NCI-H2029 treated with DMSO at 0.1 percent for 48 hours (cell line): ENCODE measurements at regions not wholly inside any gene's neighbourhood (a gene's known extent, or its start where the extent isn't known, plus 50 kb on each side); places are given as distances from the start of the nearest gene placed in this dataset.
"Not testable (repeated sequence)": the region's sequence is repeated elsewhere in the genome, so short reads cannot be mapped to it uniquely, and the experiment has no call there.

ENCODE experiments used
- DNase-seq: peaks from one replicate; lab custom pipeline; 2025; lab: John Stamatoyannopoulos, UW

- not testable (repeated sequence) for DNase-seq
Observed at GRCh38 chr12:83233987-83234386, 547.3 kb downstream of the TMTC2 start.

- not testable (repeated sequence) for DNase-seq
Observed at GRCh38 chr12:83226960-83227359, 540.3 kb downstream of the TMTC2 start.

DNA sequence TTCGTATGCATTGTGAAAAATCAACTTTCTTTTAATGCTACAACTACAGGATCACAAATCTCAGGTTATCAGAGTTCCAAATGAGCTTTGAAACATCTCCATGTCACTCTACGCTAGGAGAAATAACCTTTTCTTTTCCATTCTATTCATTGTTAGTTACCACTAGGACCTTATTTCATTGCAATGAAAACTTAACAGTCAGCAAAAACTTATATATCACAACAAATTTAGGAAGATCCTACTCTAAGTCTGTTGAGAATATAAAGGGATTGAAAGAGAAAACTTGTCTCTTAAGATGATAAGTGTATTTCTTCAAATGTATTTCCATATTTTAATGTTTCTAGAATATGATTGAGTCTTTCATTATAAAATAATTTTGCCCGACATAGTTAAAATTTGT lies 539.1 kb downstream of the TMTC2 start:
- DNase-seq, result no peak

DNA sequence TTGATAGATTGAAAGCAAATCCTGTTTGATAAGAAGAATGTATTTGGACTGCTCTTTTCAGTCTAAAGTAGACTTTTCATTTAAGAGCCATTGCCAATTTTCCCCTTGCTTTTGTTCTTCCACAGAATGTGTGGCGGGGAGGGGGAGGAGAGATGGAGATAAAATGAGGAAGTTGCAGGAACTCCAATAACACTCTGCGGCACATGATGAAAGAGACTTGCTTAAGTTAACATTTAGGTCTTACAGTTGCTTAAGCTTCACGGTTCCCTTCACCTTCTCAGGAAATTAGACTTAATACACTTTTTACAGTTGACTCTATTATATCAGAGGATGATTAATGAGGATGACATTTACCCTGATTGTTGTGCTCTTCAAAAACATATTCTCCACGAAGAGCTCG lies 537.3 kb downstream of the TMTC2 start:
- no peak for DNase-seq

GRCh38 chr12:83220774-83221173 lies 534.1 kb downstream of the TMTC2 start:
- DNase-seq, result no peak

DNA sequence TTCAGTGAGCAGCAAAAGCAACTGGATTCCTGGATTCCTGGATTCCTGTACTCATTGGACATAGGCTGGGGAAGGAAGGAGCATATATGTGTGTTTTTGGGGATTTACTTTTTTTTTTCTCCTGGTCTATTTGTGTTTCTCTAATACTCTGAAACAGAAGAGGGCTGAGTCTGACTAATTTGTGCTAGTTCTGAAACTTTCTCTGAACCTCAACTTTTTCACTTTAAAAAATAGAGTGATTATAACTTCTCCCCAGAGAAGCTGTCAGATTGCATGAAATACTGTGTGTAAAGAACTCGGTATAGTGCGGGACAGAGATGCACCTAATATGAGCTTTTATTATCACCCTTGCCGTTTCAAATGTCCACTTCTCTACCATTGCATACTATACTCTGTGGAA lies 529.5 kb downstream of the TMTC2 start:
- DNase-seq, result no peak

GRCh38 chr12:83214185-83214584 lies 527.5 kb downstream of the TMTC2 start:
- no peak for DNase-seq

- no peak for DNase-seq
Observed at GRCh38 chr12:83210933-83211332, 524.2 kb downstream of the TMTC2 start.

DNA sequence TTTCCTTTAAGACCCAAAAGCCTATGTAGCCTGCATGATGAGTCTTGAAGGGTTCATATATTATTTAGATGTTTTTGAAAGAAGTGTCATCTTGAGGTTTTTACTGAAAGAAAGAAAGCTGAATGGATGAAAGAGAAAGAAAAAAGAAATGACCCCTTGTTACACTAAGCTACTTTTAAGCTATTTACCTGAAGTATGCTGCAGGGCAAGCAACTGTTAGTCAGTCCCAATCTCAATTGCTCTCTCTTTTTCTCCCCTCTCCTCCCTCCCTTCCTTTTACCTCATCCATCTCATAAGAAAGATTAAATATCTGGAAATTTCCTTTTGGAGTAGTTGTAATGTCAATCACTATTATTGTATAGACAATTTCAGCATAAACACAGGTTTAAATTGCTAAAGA lies 512.4 kb downstream of the TMTC2 start:
- DNase-seq, result no peak

GRCh38 chr12:83198291-83199015 lies 511.7 kb downstream of the TMTC2 start:
- no peak for DNase-seq

DNA sequence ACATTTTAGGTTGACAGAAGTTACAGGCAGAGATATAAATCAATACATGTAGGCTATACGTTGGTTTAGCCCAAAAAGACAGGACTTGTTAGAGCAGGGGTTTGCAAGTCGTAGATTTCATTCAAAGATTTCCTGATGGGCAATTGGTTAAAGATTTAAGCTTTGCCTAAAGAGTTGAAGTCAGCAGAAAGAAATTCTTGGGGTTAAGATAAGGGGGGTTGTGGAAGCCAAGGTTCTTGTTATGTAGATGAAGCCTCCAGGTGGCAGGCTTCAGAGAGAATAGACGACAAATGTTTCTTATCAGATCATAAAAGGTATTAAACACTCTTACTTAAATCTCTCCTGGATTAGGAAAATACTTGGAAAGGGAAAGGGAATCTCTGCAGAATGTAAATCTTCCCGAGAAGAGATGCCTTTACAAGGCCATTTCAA lies 510.8 kb downstream of the TMTC2 start:
- no peak for DNase-seq

GRCh38 chr12:83196694-83197350 lies 510.1 kb downstream of the TMTC2 start:
- DNase-seq, result no peak

- DNase-seq, result no peak
Observed at GRCh38 chr12:83190631-83191390, 504.1 kb downstream of the TMTC2 start.

DNA sequence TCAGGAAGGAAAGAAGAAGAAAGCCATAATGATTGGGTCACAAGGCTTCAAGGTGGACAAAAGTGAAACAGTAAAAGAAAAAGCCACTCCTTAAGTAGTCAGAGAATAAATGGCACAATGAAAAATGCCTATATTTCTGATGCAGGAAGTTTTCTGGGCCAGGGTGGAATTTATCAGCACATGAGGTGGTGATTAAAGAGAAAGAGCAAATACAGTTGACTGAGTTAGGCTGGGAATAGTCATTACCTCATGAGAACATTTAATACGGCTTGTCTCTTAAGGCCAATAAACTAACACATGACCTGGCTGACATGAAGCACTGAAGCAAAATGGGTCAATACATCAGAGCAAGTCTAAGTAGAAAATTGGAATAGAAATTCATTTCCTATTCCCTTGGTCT lies 499.7 kb downstream of the TMTC2 start:
- no peak for DNase-seq

GRCh38 chr12:83185241-83185640 lies 498.5 kb downstream of the TMTC2 start:
- DNase-seq, result no peak
